Left lung (tissue), 4 donors: ENCODE measurements at regions not wholly inside any gene's neighbourhood (a gene's known extent, or its start where the extent isn't known, plus 50 kb on each side); places are given as distances from the start of the nearest gene placed in this dataset.

Experiments
- ATAC-seq: fragments of 200-7000 bp; cut with Tn5 transposase; one replicate; pipeline ENCODE4 v1.9.1; 2020; ENCODE audit warnings: moderate library complexity
- DNase-seq, 4 donors: peaks; one replicate each; pipeline ENCODE4 v3.0.0-alpha.2; 2013 to 2020
- H3K27ac ChIP-seq, 2 donors: fragments of 200-600 bp; sonication (generic) in 1 of 2; one replicate each; pipeline versions ENCODE4 v1.5.0 to v1.8.0; 2020 to 2021
- H3K27me3 ChIP-seq, 2 donors: fragments of 200-600 bp; sonication (generic) in 1 of 2; one replicate each; pipeline versions ENCODE4 v1.5.0 to v1.8.0; 2020 to 2021
- H3K36me3 ChIP-seq, 2 donors: fragments of 200-600 bp; sonication (generic) in 1 of 2; one replicate each; pipeline versions ENCODE4 v1.5.0 to v1.8.0; 2020 to 2021
- H3K4me1 ChIP-seq, 2 donors: fragments of 200-600 bp; one replicate each; pipeline ENCODE4 v1.8.0; 2021
- H3K4me3 ChIP-seq, 2 donors: fragments of 200-600 bp; sonication (generic) in 1 of 2; one replicate each; pipeline versions ENCODE4 v1.5.0 to v1.8.0; 2020 to 2021; ENCODE audit warnings: mild to moderate bottlenecking in 1 of 2
- H3K9me3 ChIP-seq, 2 donors: fragments of 200-600 bp; sonication (generic) in 1 of 2; one replicate each; pipeline versions ENCODE4 v1.5.0 to v1.8.0; 2020 to 2021
- CTCF ChIP-seq, 2 donors: fragments of 200-600 bp; sonication (generic) in 1 of 2; IDR thresholded peaks; one replicate each; pipeline versions ENCODE4 v1.5.0 to v1.8.0; 2021; ENCODE audit warnings: antibody characterized with exemption in 2 of 2
- intact Hi-C, 2 donors: fragments of 100-400 bp; cut with DNase I; formaldehyde crosslinking; loops; one replicate each; pipeline versions ENCODE4 v1.11.2 to v1.14.2; 2022
- donor health status: DM: no; HTN: yes; CAD: no.
- donor health status: DM: no; HTN: no; CAD: no.

GRCh38 chr1:232439011-232439410 is 190.9 kb downstream of the SIPA1L2 start:
- no peak overlapping the region for H3K27ac ChIP-seq

GRCh38 chr1:232438476-232438875 is 191.5 kb downstream of the SIPA1L2 start:
- Histone ChIP-seq H3K4me3 (no peak overlapping the region), H3K9me3 (no peaks in the 10 kb centered on the region), H3K36me3 (peaks cover 0 to 75% of the 10 kb centered on the region in 2 donors), H3K27me3 (no peaks in the 10 kb centered on the region), H3K4me1 (peaks cover 6 to 9% of the 10 kb centered on the region in 2 donors), H3K27ac (no peak overlapping the region)
- TF ChIP-seq CTCF (IDR thresholded peaks at IDR 0.05): no peak
- intact Hi-C loops: no loop called here
- no peak for DNase-seq
- ATAC-seq: no peak

More at GRCh38 chr1:232439011-232439410, 190.9 kb downstream of the SIPA1L2 start:
- ATAC-seq (no peak), DNase-seq (no peak)
- no peak for TF ChIP-seq CTCF (IDR thresholded peaks at IDR 0.05)
- H3K9me3 ChIP-seq: no peaks in the 10 kb centered on the region
- intact Hi-C loops: no loop called here
- peaks cover 6 to 9% of the 10 kb centered on the region in 2 donors for H3K4me1 ChIP-seq
- H3K4me3 ChIP-seq: no peak overlapping the region
- no peaks in the 10 kb centered on the region for H3K27me3 ChIP-seq
- H3K36me3 ChIP-seq: peaks cover 0 to 76% of the 10 kb centered on the region in 2 donors

- Histone ChIP-seq H3K27me3 (no peaks in the 10 kb centered on the region), H3K27ac (no peak overlapping the region), H3K4me1 (peaks cover 6 to 9% of the 10 kb centered on the region in 2 donors), H3K4me3 (no peak overlapping the region), H3K36me3 (peaks cover 0 to 69% of the 10 kb centered on the region in 2 donors), H3K9me3 (no peaks in the 10 kb centered on the region)
- TF ChIP-seq CTCF (IDR thresholded peaks at IDR 0.05): no peak
- no peak for DNase-seq
- ATAC-seq: no peak
- intact Hi-C loops: no loop called here
Observed at GRCh38 chr1:232437510-232437909, 192.4 kb downstream of the SIPA1L2 start.

- ATAC-seq (peak; percentile 52), DNase-seq (peak in 2 of 4 donors; percentile 47 to 58)
- H3K27me3 ChIP-seq: no peaks in the 10 kb centered on the region
- no peak overlapping the region for H3K4me3 ChIP-seq
- H3K9me3 ChIP-seq: no peaks in the 10 kb centered on the region
- no peak for TF ChIP-seq CTCF (IDR thresholded peaks at IDR 0.05)
- intact Hi-C loops: no loop called here
- H3K27ac ChIP-seq: no peak overlapping the region
- peaks cover 6 to 9% of the 10 kb centered on the region in 2 donors for H3K4me1 ChIP-seq
- H3K36me3 ChIP-seq: peaks cover 0 to 63% of the 10 kb centered on the region in 2 donors
Observed at GRCh38 chr1:232435729-232436128, 194.2 kb downstream of the SIPA1L2 start.

GRCh38 chr1:232432313-232432712 is 197.6 kb downstream of the SIPA1L2 start:
- H3K4me1 ChIP-seq: peaks cover 6 to 9% of the 10 kb centered on the region in 2 donors
- intact Hi-C loops: no loop called here
- peaks cover 0 to 50% of the 10 kb centered on the region in 2 donors for H3K36me3 ChIP-seq
- H3K9me3 ChIP-seq: no peaks in the 10 kb centered on the region
- no peak for ATAC-seq
- H3K4me3 ChIP-seq: no peak overlapping the region
- DNase-seq: peak in 2 of 4 donors; percentile 33 to 45
- no peak overlapping the region for H3K27ac ChIP-seq
- TF ChIP-seq CTCF (IDR thresholded peaks at IDR 0.05): no peak
- H3K27me3 ChIP-seq: no peaks in the 10 kb centered on the region
